ENCODE measurements at regions not wholly inside any gene's neighbourhood (a gene's known extent, or its start where the extent isn't known, plus 50 kb on each side); places are given as distances from the start of the nearest gene placed in this dataset.
"Not testable (repeated sequence)": the region's sequence is repeated elsewhere in the genome, so short reads cannot be mapped to it uniquely, and the experiment has no call there.

GRCh38 chr22:48727454-48728058 is 1100.1 kb downstream of the BRD1 start:
- no peak for ATAC-seq (replicated peaks)
- peaks cover 0 to 6% of the 10 kb centered on the region in 2 donors for H3K27me3 Mint-ChIP-seq
- H3K4me3 Mint-ChIP-seq, result no peak overlapping the region

GRCh38 chr22:48724899-48725298 is 1102.8 kb downstream of the BRD1 start:
- no peaks in the 10 kb centered on the region for H3K4me1 Mint-ChIP-seq
- ATAC-seq (replicated peaks) (no peak), DNase-seq (no peak)
- H3K27ac Mint-ChIP-seq, result no peak overlapping the region
- H3K4me3 Mint-ChIP-seq, result no peak overlapping the region
- H3K27me3 Mint-ChIP-seq, result peaks cover 0 to 6% of the 10 kb centered on the region in 2 donors
- H3K9me3 Mint-ChIP-seq, result peaks cover 12 to 14% of the 10 kb centered on the region in 2 donors
- peaks cover 0 to 4% of the 10 kb centered on the region in 2 donors for H3K36me3 Mint-ChIP-seq

More at GRCh38 chr22:48727454-48728058, 1100.1 kb downstream of the BRD1 start:
- Mint-ChIP-seq H3K9me3 (peaks cover 10 to 12% of the 10 kb centered on the region in 2 donors), H3K4me1 (no peaks in the 10 kb centered on the region), H3K27ac (no peak overlapping the region), H3K36me3 (peaks cover 0 to 4% of the 10 kb centered on the region in 2 donors)
- no peak for DNase-seq

- no peak overlapping the region for H3K27ac Mint-ChIP-seq
- no peaks in the 10 kb centered on the region for H3K4me1 Mint-ChIP-seq
- ATAC-seq (replicated peaks) (no peak), DNase-seq (no peak)
- H3K9me3 Mint-ChIP-seq, result peaks cover 12 to 14% of the 10 kb centered on the region in 2 donors
- no peak overlapping the region for H3K4me3 Mint-ChIP-seq
- peaks cover under 1 to 18% of the 10 kb centered on the region in 2 donors for H3K27me3 Mint-ChIP-seq
- H3K36me3 Mint-ChIP-seq, result peaks cover 0 to 4% of the 10 kb centered on the region in 2 donors
These were observed 1105.0 kb downstream of the BRD1 start for GRCh38 chr22:48722661-48723060.

DNA sequence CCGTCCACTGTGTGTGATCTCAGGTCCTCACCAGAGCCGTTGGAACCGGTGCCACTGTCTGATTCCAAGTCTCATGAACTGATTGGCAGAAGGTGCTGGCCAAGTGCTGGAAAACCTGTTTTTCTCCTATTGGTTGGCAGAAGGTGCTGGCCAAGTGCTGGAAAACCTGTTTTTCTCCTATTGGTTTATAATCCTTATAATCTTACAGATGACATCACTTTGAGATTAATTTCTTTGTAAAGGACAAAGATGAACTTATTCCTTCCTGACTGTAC is 1106.3 kb downstream of the BRD1 start:
- Mint-ChIP-seq H3K4me3 (no peak overlapping the region), H3K27me3 (peaks cover 13 to 18% of the 10 kb centered on the region in 2 donors), H3K9me3 (peaks cover 8 to 9% of the 10 kb centered on the region in 2 donors), H3K36me3 (peaks cover 0 to 2% of the 10 kb centered on the region in 2 donors), H3K27ac (no peak overlapping the region), H3K4me1 (no peaks in the 10 kb centered on the region)
- DNase-seq (no peak), ATAC-seq (replicated peaks) (no peak)

GRCh38 chr22:48720662-48721394 is 1106.8 kb downstream of the BRD1 start:
- H3K9me3 Mint-ChIP-seq, result peaks cover 4 to 12% of the 10 kb centered on the region in 2 donors
- H3K36me3 Mint-ChIP-seq, result no peaks in the 10 kb centered on the region
- H3K4me1 Mint-ChIP-seq, result no peaks in the 10 kb centered on the region
- ATAC-seq (replicated peaks) (no peak), DNase-seq (no peak)
- H3K27ac Mint-ChIP-seq, result no peak overlapping the region
- no peak overlapping the region for H3K4me3 Mint-ChIP-seq
- H3K27me3 Mint-ChIP-seq, result peaks cover 13 to 18% of the 10 kb centered on the region in 2 donors

GRCh38 chr22:48719978-48720661 is 1107.6 kb downstream of the BRD1 start:
- Mint-ChIP-seq H3K4me1 (no peaks in the 10 kb centered on the region), H3K27me3 (peaks cover 13 to 18% of the 10 kb centered on the region in 2 donors), H3K4me3 (no peak overlapping the region), H3K36me3 (no peaks in the 10 kb centered on the region), H3K9me3 (peaks cover 5 to 16% of the 10 kb centered on the region in 2 donors), H3K27ac (no peak overlapping the region)
- DNase-seq, result no peak
- no peak for ATAC-seq (replicated peaks)

- H3K27ac Mint-ChIP-seq, result no peak overlapping the region
- peaks cover 13 to 14% of the 10 kb centered on the region in 2 donors for H3K27me3 Mint-ChIP-seq
- no peak overlapping the region for H3K4me3 Mint-ChIP-seq
- peaks cover 8 to 18% of the 10 kb centered on the region in 2 donors for H3K9me3 Mint-ChIP-seq
- DNase-seq, result no peak
- ATAC-seq (replicated peaks), result no peak
- no peaks in the 10 kb centered on the region for H3K4me1 Mint-ChIP-seq
- no peaks in the 10 kb centered on the region for H3K36me3 Mint-ChIP-seq
These were observed 1108.7 kb downstream of the BRD1 start for GRCh38 chr22:48718818-48719500.

- no peak overlapping the region for H3K4me3 Mint-ChIP-seq
- DNase-seq (no peak), ATAC-seq (replicated peaks) (peak; percentile 27 to 38)
- peaks cover 8 to 18% of the 10 kb centered on the region in 2 donors for H3K9me3 Mint-ChIP-seq
- H3K4me1 Mint-ChIP-seq, result no peaks in the 10 kb centered on the region
- H3K27ac Mint-ChIP-seq, result no peak overlapping the region
- H3K27me3 Mint-ChIP-seq, result peaks cover 12 to 13% of the 10 kb centered on the region in 2 donors
- no peaks in the 10 kb centered on the region for H3K36me3 Mint-ChIP-seq
These were observed 1109.5 kb downstream of the BRD1 start for GRCh38 chr22:48717883-48718817.

DNA sequence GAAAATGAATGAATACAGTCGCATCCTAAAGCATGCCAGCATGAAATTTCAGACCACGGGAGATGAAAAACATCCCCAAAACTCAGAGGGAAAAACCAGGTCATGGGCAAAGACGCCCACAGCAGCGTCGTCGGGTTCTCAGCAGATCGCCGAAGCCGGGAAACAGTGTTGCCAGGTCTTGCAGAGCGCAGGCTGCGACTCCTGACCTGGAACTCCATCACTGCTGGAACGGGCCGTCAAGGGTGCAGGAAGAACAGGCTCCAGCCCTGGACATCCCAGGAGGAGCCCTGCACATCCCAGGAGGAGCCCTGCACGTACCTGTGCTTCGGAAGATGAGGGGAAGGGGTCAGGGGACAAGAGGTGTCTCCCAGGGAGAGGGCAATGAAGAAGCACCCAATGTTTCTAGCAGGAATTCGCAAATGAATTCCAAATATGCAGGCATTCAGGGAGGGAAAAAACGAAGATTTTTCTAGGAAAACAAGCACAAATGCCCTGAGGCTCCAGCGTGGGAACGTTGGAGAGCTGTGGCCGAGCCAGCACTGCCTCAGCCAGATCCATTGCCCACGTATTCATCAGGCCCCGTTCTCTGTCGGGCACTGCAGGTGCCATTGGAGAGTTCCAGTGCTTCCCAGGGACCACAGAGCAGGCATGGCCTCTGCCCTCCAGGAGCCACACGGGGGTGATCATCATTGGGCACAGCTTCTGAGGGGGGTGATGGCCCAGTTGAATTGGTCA is 1110.4 kb downstream of the BRD1 start:
- no peak for DNase-seq
- Mint-ChIP-seq H3K4me1 (no peaks in the 10 kb centered on the region), H3K36me3 (no peaks in the 10 kb centered on the region), H3K9me3 (peaks cover 8 to 18% of the 10 kb centered on the region in 2 donors), H3K4me3 (no peak overlapping the region), H3K27me3 (peaks cover 12 to 13% of the 10 kb centered on the region in 2 donors), H3K27ac (no peak overlapping the region)
- no peak for ATAC-seq (replicated peaks)

DNA sequence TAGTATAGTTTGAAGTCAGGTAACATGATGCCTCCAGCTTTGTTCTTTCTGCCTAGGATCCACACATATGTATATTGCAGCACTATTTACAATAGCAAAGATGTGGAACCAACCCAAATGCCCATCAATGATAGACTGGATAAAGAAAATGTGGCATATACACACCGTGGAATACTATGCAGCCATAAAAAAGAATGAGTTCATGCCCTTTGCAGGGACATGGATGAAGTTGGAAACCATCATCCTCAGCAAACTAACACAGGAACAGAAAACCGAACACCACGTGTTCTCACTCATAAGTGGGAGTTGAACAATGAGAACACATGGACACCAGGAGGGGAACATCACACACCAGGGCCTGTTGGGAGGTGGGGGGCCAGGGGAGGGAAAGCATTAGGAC is 1111.5 kb downstream of the BRD1 start:
- H3K27me3 Mint-ChIP-seq, result peaks cover 12 to 13% of the 10 kb centered on the region in 2 donors

DNA sequence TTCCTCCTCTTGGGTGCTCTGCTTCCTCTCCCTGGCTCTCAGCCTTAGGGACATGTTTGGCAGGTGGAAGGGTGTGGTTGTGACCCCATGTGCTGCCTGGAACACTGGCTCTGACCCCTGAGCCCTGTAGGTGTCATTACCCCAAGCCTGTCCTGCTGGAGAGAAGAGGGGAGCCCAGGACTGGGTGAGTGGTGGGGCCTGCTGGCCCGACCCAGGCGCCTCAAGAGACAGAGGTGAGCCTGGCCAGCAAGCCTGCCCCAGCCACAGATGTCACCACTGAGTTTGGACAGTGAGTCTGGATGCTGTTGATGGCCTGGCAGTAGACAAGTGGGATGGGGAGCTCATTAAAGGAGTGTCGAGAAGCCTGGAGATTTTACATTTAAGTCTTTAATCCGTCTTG is 1112.2 kb downstream of the BRD1 start:
- H3K4me1 Mint-ChIP-seq, result no peaks in the 10 kb centered on the region
- no peaks in the 10 kb centered on the region for H3K36me3 Mint-ChIP-seq
- no peak for ATAC-seq (replicated peaks)
- peaks cover 8 to 14% of the 10 kb centered on the region in 2 donors for H3K9me3 Mint-ChIP-seq
- peaks cover 12 to 13% of the 10 kb centered on the region in 2 donors for H3K27me3 Mint-ChIP-seq
- no peak for DNase-seq
- no peak overlapping the region for H3K27ac Mint-ChIP-seq
- no peak overlapping the region for H3K4me3 Mint-ChIP-seq

More for the DNA sequence above, 1111.5 kb downstream of the BRD1 start:
- ATAC-seq (replicated peaks); H3K4me1 Mint-ChIP-seq; H3K36me3 Mint-ChIP-seq; DNase-seq; H3K4me3 Mint-ChIP-seq; H3K27ac Mint-ChIP-seq: not testable (repeated sequence)
- peaks cover 8 to 14% of the 10 kb centered on the region in 2 donors for H3K9me3 Mint-ChIP-seq

- ATAC-seq (replicated peaks) (no peak), DNase-seq (no peak)
- no peak overlapping the region for H3K4me3 Mint-ChIP-seq
- H3K27me3 Mint-ChIP-seq, result peaks cover 12 to 13% of the 10 kb centered on the region in 2 donors
- H3K9me3 Mint-ChIP-seq, result peaks cover 8 to 14% of the 10 kb centered on the region in 2 donors
- no peaks in the 10 kb centered on the region for H3K4me1 Mint-ChIP-seq
- H3K36me3 Mint-ChIP-seq, result no peaks in the 10 kb centered on the region
- no peak overlapping the region for H3K27ac Mint-ChIP-seq
These were observed 1113.4 kb downstream of the BRD1 start for GRCh38 chr22:48714231-48714630.
